Stromal cell of bone marrow (primary cell): ENCODE measurements at regions not wholly inside any gene's neighbourhood (a gene's known extent, or its start where the extent isn't known, plus 50 kb on each side); places are given as distances from the start of the nearest gene placed in this dataset.
A peak's percentile ranks its signal among the peaks of the same experiment; 100 is the strongest.
"Not testable (repeated sequence)": the region's sequence is repeated elsewhere in the genome, so short reads cannot be mapped to it uniquely, and the experiment has no call there.

Source experiments
- DNase-seq: peaks from one replicate; pipeline ENCODE4 v3.0.0-alpha.2; 2012; ENCODE audit warnings: low read depth

GRCh38 chr5:84961193-84961592 is 576.5 kb upstream of the EDIL3 start:
- DNase-seq = no peak

GRCh38 chr5:84961903-84962302 is 577.2 kb upstream of the EDIL3 start:
- no peak for DNase-seq

GRCh38 chr5:84983093-84983492 is 598.4 kb upstream of the EDIL3 start:
- no peak for DNase-seq

- no peak for DNase-seq
Measured at GRCh38 chr5:84985148-84985547, 600.5 kb upstream of the EDIL3 start.

- DNase-seq = no peak
Measured at GRCh38 chr5:84986688-84987087, 602.0 kb upstream of the EDIL3 start.

GRCh38 chr5:85000671-85001070 is 616.0 kb upstream of the EDIL3 start:
- DNase-seq = peak; percentile 21

GRCh38 chr5:85002026-85002425 is 617.3 kb upstream of the EDIL3 start:
- not testable (repeated sequence) for DNase-seq

- DNase-seq = no peak
Measured at GRCh38 chr5:85010014-85010562, 625.4 kb upstream of the EDIL3 start.

- DNase-seq = no peak
Measured at GRCh38 chr5:85017261-85017660, 632.6 kb upstream of the EDIL3 start.

- DNase-seq = no peak
Measured at GRCh38 chr5:85030316-85031084, 645.8 kb upstream of the EDIL3 start.

- peak; percentile 43 for DNase-seq
Measured at GRCh38 chr5:85049020-85049419, 664.3 kb upstream of the EDIL3 start.

GRCh38 chr5:85052826-85053225 is 668.1 kb upstream of the EDIL3 start:
- no peak for DNase-seq

- DNase-seq = no peak
Measured at GRCh38 chr5:85069659-85070640, 685.3 kb upstream of the EDIL3 start.

- DNase-seq = no peak
Measured at GRCh38 chr5:85077581-85077980, 692.9 kb upstream of the EDIL3 start.

GRCh38 chr5:85096421-85096820 is 711.7 kb upstream of the EDIL3 start:
- no peak for DNase-seq

- no peak for DNase-seq
Measured at GRCh38 chr5:85108471-85108870, 723.8 kb upstream of the EDIL3 start.

GRCh38 chr5:85109616-85110015 is 724.9 kb upstream of the EDIL3 start:
- no peak for DNase-seq

- DNase-seq = peak; percentile 13
Measured at GRCh38 chr5:85132269-85132668, 747.6 kb upstream of the EDIL3 start.

- no peak for DNase-seq
Measured at GRCh38 chr5:85140471-85140870, 755.8 kb upstream of the EDIL3 start.

GRCh38 chr5:85143138-85143537 is 758.5 kb upstream of the EDIL3 start:
- no peak for DNase-seq

GRCh38 chr5:85148701-85149100 is 764.0 kb upstream of the EDIL3 start:
- DNase-seq = no peak

- no peak for DNase-seq
Measured at GRCh38 chr5:85159395-85159794, 774.7 kb upstream of the EDIL3 start.

- DNase-seq = no peak
Measured at GRCh38 chr5:85168474-85168873, 783.8 kb upstream of the EDIL3 start.
